ENCODE measurements at regions not wholly inside any gene's neighbourhood (a gene's known extent, or its start where the extent isn't known, plus 50 kb on each side); places are given as distances from the start of the nearest gene placed in this dataset.

DNA sequence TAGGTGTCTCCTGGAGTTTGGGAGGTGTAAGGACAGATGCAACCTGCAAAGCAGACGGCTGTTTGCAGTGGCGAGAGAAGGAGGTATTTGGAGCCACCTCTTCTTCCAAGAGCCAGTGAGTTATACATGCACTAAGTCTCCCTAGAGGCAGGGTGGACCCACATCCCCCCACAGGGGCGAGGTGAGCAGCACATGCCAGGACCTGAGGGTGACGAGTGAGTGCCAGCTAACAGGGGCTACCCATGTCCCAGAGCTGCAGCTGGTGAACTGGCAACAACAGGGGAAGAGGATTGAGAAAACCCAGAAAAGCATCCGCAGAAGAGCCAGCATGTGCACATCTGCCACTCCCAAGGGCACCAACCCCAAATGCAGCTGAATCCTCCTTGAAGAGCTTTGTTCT, 95.1 kb downstream of the CD83 start:
- no peak overlapping the region for H3K4me3 ChIP-seq (ENCODE audit: low read length)
- no peak for DNase-seq (ENCODE audit: low read depth, low spot score)

DNA sequence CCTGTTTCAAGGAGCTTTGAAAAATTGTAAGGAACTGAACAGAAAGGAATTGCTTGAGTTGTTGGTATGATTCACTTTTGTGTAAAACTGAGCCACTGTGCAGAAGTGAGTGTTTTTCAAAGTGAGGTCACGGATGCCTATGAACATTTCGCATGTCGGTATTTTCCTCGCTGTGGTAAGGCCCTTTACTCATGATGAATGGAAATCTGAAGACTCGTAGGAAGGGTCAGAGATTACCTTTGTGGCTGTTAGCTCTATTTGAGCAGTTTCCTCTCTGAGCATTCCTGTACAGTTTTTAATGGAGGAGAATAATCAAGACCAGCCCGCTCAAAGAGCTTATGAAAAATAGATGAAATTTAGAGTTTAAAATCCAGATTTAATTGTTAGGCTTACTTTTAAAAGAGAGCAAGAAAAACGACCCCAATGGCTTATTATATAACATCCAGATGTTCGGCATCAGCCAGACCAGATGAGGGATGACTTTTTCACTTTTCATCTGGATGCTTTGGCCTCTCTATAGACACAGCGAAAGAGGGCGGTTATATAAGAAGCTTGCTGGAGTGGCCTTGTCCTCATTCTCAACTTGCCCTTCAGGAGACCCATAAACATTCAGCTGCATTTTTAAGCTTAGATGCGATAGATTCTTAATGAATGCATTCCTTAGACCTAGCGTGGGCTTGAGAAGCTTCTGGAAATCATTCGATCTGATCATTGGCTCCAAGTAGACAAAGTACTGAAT, 99.5 kb downstream of the CD83 start:
- no peak for DNase-seq (ENCODE audit: low read depth, low spot score)
- H3K4me3 ChIP-seq (ENCODE audit: low read length) = no peak overlapping the region

DNA sequence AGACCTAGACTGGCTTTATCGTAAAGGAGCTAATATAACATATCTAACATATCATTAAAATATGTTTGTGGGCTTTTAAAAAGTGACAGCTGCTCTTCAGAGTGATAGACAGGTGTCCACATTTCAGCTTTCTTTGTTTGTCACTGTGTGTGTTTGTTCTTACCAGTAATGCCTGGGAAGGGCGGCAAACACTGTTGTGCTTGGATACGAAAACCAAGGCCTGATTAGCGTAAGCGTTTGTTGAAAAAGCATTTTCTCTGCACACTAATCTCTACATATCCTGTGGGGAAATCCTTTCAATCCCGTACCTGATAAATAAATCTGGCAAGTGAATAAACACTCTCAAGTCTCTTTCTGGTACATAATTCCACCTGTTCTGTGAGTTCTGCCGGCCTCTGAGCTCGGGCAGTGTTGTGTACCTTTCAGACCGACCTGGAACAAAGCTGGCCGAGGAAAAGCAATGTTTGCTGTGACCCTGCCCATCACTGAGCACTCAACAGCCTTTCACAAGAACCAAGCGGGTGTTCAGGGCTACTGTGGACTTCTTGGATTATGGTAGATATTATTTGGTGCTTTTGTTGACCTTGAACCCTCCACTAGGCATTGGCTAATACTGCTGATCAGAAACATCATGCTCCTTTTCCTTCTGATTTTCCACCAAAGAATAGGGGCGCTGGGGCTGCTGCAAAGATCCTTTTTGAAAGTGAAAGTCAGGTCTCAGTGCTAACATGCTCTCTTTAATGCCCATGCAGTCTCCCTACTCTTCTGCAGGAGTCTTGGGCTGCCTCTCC, 100.4 kb downstream of the CD83 start:
- no peak for DNase-seq (ENCODE audit: low read depth, low spot score)

DNA sequence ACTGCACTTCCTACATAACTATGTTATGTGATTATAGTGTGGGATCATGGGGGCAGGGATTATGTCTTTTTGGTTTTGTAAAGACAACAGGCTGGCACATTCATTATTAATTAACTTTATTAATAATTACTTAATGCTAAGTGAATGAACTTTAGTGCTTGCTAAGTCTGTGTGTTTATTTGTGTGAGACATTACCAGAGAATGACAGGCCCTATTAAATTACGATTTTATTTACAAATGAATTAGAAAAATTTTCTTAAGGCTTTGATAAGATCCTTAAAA, 100.9 kb downstream of the CD83 start:
- DNase-seq (ENCODE audit: low read depth, low spot score) = no peak
- H3K4me3 ChIP-seq (ENCODE audit: low read length) = no peak overlapping the region

More for the DNA sequence above, 100.4 kb downstream of the CD83 start:
- no peak overlapping the region for H3K4me3 ChIP-seq (ENCODE audit: low read length)

DNA sequence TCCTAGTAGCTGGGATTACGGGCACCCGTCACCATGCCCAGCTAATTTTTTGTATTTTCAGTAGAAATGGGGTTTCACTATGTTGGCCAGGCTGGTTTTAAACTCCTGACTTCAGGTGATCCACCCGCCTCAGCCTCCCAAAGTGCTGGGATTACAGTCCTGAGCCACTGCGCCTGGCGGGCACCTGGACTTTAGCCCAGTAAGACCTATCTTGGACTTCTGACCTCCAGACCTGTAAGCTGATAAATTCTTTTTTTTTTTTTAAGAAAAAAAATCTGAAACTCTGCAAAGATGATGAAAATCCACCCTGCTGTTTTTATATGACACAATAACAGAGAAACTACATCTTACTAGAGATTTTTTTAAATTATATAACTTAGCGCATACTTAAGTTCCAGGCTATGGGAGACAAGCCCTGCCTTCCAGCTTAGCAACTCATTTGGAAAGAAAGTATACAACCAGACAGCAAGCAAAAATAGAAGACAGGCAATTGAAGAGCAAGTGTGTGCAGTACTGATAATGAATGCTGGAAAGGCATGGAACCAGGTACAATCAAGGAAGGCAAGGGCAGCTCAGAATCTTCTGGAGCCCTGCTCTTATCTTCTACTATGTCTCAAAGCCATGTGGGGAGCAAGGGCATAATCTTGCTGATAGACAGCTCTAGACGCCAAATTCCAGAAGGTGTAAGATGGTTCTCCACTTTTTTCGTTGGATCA, 104.2 kb downstream of the CD83 start:
- DNase-seq (ENCODE audit: low read depth, low spot score) = no peak
- H3K4me3 ChIP-seq (ENCODE audit: low read length) = no peak overlapping the region

DNA sequence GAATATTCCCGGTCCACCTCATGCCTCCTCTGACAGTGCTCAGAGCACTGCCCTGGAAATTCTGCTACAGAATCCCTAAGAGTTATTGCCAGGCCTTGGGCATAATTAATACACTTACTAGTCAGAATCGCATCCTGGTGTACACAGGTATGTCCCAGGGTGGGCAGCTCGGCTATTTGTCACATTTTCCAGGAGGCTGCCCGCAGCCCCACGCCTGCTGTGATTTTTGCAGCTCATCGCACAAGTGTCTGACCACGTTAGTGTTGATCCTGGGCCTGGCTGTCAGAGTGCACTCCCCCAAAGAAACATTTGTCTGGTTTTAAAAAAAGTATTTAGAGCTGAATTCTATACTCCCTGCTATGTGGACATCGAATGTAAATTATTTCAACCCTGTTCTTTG, 105.4 kb downstream of the CD83 start:
- no peak overlapping the region for H3K4me3 ChIP-seq (ENCODE audit: low read length)

DNA sequence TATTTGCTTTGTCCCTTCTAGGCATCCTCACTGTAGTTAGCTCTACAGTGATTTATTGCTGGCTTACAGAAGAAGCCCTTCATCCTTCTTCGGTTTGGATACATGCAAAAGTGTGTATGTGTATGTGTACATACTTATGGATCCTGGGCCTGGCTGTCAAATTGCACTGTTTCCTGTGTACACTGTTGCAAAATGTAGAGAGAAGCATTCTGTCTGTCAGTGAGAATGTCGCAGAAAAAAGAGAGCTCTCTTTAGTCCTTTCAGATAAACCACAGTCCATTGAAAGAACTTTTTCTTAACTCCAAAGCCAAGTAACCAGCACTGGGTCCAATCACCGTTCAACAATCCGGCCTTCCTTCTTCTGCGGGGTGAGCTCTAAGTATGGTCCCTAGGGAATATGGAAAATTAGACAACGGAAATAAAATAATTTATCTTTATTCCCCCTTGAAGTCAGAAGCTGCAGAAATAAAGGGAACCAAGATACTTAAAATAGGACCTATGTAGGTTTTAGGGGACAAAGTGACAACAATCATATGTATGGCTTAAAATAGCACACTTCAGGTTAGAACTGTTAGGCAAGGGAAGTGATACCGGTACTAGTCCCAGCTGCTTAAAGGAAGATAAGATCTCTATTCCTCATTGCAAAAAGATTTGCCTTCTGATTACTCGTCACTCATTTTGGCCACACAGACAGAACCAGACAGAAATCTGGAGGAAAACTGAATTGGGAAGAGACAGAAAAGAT, 107.0 kb downstream of the CD83 start:
- peak; percentile 54 for DNase-seq (ENCODE audit: low read depth, low spot score)
- no peak overlapping the region for H3K4me3 ChIP-seq (ENCODE audit: low read length)

More for the DNA sequence above, 105.4 kb downstream of the CD83 start:
- no peak for DNase-seq (ENCODE audit: low read depth, low spot score)

DNA sequence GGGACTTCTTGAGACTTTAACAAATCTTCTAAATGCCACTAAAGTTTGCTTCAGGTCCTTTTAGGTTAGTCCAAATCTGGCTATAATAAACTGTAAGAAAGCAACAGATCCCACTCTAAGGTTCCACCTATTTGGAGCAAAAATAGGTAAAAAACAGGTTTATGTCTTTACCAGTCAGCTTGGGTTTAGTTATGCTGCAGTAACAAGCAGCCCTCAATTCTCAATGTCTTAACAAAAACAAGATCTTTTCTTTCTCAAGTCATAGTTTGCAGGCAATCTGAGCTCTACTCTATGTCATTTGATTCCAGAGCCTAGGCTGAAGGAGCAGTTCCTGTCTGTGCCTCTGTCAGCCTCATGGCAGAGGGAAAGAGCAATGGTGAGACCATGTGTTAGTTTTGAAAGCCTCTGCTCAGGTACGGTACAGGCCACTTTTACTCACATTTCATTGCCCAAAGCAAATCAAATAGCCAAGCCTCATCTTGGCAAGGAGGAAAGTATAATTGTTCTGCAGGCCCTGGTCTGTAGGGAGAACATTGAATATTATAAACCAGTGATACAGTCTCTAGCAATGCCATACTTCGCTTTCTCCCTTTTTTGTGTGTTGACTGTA, 108.6 kb downstream of the CD83 start:
- H3K4me3 ChIP-seq (ENCODE audit: low read length) = no peak overlapping the region
- no peak for DNase-seq (ENCODE audit: low read depth, low spot score)

DNA sequence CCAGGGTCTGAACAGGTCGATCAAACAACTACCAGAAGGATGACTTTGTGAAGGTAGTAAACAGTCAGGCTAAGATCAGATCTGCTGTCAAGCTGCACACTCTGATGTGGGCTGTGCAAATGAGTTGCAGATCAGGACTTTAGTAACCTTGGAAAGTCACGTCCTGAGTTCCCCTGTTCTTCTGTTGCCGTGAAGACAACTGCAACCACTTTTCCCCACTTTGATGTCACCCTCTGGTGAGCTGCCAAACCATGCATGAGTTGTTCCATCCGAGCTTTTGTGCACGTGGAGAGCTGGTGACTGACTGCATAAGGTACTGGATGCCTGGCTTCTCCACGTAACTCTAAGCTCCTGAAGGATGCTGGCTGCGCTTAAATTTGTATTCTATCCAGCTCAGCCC, 111.0 kb downstream of the CD83 start:
- no peak overlapping the region for H3K4me3 ChIP-seq (ENCODE audit: low read length)
- DNase-seq (ENCODE audit: low read depth, low spot score) = peak; percentile 99

DNA sequence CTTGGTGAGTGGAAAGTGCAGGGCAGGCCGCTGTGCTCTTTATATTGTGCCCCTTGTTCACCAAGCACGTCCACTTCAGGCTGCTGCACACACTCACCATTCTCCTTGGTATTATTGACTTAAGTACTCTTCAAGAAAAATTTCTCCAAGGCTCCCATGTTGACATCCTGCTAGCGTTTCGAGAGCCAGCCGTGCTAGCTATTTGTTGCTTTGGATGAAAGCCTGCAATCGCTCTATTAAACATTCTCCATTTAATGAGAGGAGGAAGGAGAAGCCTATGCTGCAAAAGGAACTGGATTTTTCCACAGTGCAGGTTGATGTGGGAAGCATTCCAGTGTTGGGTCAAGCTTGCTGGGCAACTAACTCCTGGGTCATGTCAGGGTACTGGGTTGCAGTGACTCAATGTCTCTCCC, 113.5 kb downstream of the CD83 start:
- DNase-seq (ENCODE audit: low read depth, low spot score) = no peak
- H3K4me3 ChIP-seq (ENCODE audit: low read length) = no peak overlapping the region

DNA sequence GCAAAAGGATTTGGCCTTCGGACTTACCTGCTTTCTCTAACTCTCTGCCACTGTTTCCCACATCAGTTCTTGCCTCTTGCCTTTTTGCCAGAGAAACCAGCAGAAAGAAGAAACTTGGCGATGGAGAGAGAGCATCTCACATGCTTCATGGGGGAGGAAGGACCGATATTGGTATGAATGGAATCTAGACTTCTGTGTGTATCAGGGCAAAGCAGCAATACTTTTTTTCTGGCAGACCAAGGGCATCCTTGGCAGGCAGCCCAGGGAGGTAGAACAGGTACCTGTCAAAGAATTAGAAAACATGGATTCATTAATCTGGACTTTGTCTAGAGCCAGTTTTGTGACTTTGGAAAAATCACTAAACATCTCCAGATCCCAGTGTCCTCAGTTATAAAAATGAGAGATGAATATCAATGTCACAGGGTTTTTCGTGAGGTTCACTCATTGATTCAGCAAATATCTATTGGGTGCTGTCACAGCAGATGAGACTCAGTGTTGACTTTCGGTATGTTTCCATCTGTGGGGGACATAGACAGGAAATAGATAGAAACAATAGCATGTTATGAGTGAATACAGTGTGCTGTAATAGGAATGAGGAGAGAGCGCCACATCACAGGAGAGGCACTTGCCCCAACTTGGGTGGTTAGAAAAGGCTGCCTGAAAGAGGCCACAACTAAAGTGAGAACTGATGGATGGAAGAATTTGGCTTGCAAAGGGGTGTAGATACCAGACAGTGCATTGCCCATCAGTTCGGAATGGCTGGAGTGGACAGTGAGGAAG, 114.1 kb downstream of the CD83 start:
- no peak overlapping the region for H3K4me3 ChIP-seq (ENCODE audit: low read length)
- DNase-seq (ENCODE audit: low read depth, low spot score) = peak; percentile 89

DNA sequence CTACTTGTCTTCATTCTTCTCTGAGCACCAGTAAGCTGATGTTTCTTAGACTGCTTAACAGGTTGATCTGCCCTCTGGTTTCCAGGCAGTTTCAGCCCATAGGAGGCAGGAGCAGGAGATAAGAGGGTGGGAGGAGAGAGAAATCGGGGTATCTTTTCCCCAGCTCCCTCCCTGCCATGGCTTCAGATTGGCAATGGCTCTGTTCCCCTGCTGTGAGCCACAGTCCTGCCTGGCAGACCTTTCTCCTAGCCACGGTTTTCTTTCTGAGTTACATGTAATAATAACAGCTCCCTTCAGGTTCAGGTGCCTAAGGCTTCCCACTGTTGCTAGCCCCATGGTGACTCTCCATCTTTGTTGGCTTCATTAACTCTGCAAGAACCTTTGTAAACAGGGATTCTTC, 115.3 kb downstream of the CD83 start:
- no peak overlapping the region for H3K4me3 ChIP-seq (ENCODE audit: low read length)
- no peak for DNase-seq (ENCODE audit: low read depth, low spot score)

DNA sequence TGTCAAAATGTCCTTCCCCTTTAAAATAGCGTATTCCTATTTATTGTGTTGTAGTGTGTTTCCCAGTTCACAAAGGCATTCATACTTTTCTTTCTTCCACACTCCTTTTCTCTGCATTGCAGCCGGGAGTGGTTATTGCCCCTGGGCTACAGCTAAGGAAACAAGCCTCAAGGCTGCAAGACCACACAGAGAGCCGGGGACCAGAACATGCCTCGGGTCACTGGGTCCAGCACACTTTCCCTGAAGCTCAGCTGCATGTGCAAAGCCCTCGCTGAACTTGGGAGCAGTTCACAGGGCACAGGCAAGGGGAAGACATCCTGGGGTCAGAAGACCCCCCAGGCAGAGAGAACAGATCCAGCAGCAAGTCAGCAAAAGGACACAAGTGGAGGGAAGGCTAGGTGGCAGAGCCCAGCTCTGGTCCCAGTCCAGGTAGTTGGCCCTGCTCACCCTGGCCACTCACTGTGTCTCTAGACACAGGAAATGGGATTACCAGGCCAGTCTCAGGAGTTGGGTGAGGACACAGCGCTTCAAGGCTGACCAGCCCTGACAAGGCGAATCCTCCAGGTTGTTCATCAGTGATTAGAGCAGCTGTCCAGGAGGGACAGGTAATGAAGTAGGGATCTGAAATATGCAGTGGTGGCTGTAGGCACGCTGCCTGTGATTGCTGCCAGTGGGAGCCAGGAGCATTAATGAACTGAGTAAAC, 118.2 kb downstream of the CD83 start:
- no peak overlapping the region for H3K4me3 ChIP-seq (ENCODE audit: low read length)
- DNase-seq (ENCODE audit: low read depth, low spot score) = no peak

DNA sequence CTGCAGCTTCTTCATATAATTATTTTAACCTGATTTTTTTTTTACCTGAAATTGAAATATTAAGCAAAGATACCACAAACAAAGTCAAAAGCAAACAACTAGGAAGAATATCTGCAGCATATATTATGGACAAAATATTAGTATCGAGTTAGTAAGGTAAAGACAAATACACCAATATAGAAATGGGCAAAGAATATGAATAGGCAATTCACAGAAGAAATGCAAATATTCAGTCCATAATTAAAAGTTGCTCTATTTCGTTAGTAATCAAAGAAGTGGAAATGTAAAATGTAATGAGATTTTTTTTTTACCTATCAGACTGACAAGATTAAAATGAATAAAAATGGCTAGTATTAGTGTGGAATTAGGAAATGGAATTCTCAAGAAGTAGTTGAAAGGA, 121.5 kb downstream of the CD83 start:
- no peak overlapping the region for H3K4me3 ChIP-seq (ENCODE audit: low read length)
- DNase-seq (ENCODE audit: low read depth, low spot score) = no peak

DNA sequence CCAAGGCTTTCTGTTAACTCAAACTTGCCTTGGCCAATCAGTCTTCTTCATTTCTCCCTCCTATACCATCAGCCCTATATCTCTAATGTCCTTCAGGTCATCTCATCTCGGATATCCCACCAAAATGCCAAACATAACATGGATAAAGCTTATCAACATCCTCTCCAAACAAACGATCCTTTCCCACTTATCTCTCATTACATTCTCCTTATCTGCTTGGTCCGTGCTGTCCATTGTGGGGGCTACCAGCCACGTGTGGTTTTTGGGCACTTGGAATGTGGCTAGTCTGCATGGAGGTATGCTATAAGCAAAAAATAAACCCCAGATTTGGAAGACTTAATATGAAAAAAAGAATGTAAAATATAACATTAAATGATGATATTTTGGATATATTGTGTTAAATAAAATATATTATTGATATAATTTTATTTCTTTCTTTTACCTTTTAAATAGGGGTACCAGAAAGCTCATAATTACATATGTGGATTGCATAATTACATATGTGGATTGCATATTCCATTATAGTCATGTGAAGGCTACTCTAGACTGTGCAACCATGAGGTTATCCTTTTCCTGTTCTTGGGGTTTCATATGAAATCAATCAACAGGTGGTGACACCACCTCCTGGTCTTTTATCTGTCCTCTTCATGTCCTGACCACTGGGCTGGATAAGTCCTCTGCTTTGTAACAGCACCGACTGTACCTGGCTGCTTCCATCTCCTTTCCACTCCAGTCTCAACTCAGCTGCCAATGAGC, 123.0 kb downstream of the CD83 start:
- DNase-seq (ENCODE audit: low read depth, low spot score) = no peak
- H3K4me3 ChIP-seq (ENCODE audit: low read length) = no peak overlapping the region

DNA sequence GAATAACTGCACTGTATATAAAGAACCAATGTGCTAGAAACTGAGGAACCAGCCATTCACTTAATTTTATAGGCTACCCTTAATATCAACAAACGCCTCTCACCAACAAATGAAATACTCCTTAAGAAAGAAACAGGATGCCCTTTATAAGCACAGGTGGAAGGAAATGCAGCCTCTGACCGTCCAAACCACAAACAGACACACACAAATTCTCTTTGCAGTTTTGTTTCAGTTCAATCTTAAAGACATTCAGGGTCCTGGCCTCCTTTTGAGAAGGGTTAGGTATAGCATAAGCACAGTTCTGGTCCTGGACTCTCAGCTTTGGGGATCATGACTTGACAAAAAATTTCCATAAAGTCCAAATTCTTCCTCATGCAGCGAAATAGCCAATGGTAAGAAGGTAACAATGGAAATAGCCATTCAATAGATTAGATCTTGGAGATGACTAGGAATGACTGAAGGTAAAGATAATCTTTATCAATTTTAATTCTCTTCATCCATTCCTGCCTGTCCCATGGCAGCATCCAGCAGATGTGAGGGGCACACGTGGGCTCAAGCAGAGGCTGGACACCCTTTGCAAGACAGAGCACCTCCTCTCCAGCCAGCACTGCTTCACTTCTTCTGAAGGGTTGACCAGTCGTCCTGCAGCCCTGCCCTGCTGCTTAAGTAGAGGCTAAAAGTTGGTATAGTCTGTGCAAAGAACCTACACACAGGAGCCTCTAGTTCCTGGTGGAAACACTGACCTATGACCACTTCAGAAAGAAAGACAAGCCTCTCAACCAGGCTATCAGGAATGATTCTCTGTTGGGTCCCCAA, 123.9 kb downstream of the CD83 start:
- H3K4me3 ChIP-seq (ENCODE audit: low read length) = no peak overlapping the region
- peak; percentile 80 for DNase-seq (ENCODE audit: low read depth, low spot score)
